Body of pancreas (tissue), 4 donors: ENCODE measurements at regions not wholly inside any gene's neighbourhood (a gene's known extent, or its start where the extent isn't known, plus 50 kb on each side); places are given as distances from the start of the nearest gene placed in this dataset.

Source experiments
- CTCF ChIP-seq, 7 experiments: fragments of 450-650 bp in 4 of 7; fragments of 200-600 bp in 3 of 7; sonication (generic) in 3 of 7; IDR thresholded peaks; one replicate each; pipeline ENCODE4 v1.5.1; 2016 to 2019; ENCODE audit warnings: antibody characterized with exemption in 7 of 7
- POLR2A ChIP-seq, 3 donors: fragments of 450-650 bp; IDR thresholded peaks; one replicate each; pipeline ENCODE4 v1.6.1; 2016; ENCODE audit warnings: antibody characterized with exemption in 3 of 3, mild to moderate bottlenecking in 2 of 3

GRCh38 chr3:135907422-135908165 is 57.9 kb upstream of the PPP2R3A start:
- TF ChIP-seq POLR2A (IDR thresholded peaks at IDR 0.05) (no peak), CTCF (IDR thresholded peaks at IDR 0.05) (no peak)
